SK-N-SH (cell line): ENCODE measurements at regions not wholly inside any gene's neighbourhood (a gene's known extent, or its start where the extent isn't known, plus 50 kb on each side); places are given as distances from the start of the nearest gene placed in this dataset.

Source experiments
- CTCF ChIA-PET: fragments of 300-600, 350-600 bp; formaldehyde crosslinking; extraction: SDS; loops from one replicate; lab custom pipeline; 2021; lab: Yijun Ruan, JAX
- POLR2A ChIA-PET: fragments of 350-600 bp; sonication (Branson Sonifier 250); formaldehyde crosslinking; extraction: SDS; loops from one replicate; lab custom pipeline; 2020; ENCODE audit warnings: antibody characterized with exemption, inconsistent platforms; lab: Yijun Ruan, JAX
- DNase-seq: peaks from one replicate; pipeline ENCODE4 v3.0.0; 2012
- H2AFZ ChIP-seq: fragments of 200-600 bp; sonication (generic); 2 replicates; pipeline ENCODE4 v1.8.1; 2016; ENCODE audit warnings: antibody characterized with exemption, mild to moderate bottlenecking, low read depth
- H3F3A ChIP-seq: fragments of 200-600 bp; sonication (generic); replicated peaks from 2 replicates; pipeline ENCODE3; 2016; ENCODE audit warnings: antibody characterized with exemption, mild to moderate bottlenecking; ENCODE audit not compliant: insufficient read depth
- H3K27ac ChIP-seq, 2 experiments: fragments of 200-500 bp in 1 of 2; fragments of 200-600 bp in 1 of 2; sonication (Bioruptor generic) in 1 of 2; sonication (generic), shearing (Covaris generic) in 1 of 2; 2 replicates each; pipeline versions ENCODE4 v1.5.1 to v1.6.1; 2014 to 2016; ENCODE audit warnings: low read depth in 2 of 2, inconsistent platforms in 1 of 2, low read length in 1 of 2, mild to moderate bottlenecking in 1 of 2, mixed read lengths in 1 of 2
- H3K27me3 ChIP-seq: fragments of 200-600 bp; sonication (generic), shearing (Covaris generic); 2 replicates; pipeline ENCODE4 v1.6.1; 2016; ENCODE audit warnings: mixed run types; ENCODE audit not compliant: insufficient read depth
- H3K36me3 ChIP-seq, 2 experiments: fragments of 200-500 bp in 1 of 2; fragments of 200-600 bp in 1 of 2; sonication (Bioruptor generic) in 1 of 2; sonication (generic) in 1 of 2; replicated peaks in 1 of 2; 2 replicates each; pipeline versions ENCODE3 to v1.5.1; 2014 to 2016; ENCODE audit warnings: low read length in 1 of 2, mild to moderate bottlenecking in 1 of 2; ENCODE audit not compliant: insufficient read depth in 2 of 2, control insufficient read depth in 1 of 2
- H3K4me1 ChIP-seq, 2 experiments: fragments of 200-500 bp in 1 of 2; fragments of 200-600 bp in 1 of 2; sonication (Bioruptor generic) in 1 of 2; sonication (generic), shearing (Covaris generic) in 1 of 2; 2 replicates each; pipeline versions ENCODE4 v1.5.1 to v1.6.1; 2014 to 2016; ENCODE audit warnings: low read depth in 1 of 2, low read length in 1 of 2, mixed run types in 1 of 2; ENCODE audit not compliant: insufficient read depth in 2 of 2, control insufficient read depth in 1 of 2
- H3K4me2 ChIP-seq: fragments of 200-600 bp; sonication (generic), shearing (Covaris generic); 2 replicates; pipeline ENCODE4 v1.6.1; 2017; ENCODE audit warnings: mixed run types
- H3K4me3 ChIP-seq, 2 experiments: fragments of 200-500 bp in 1 of 2; fragments of 200-600 bp in 1 of 2; sonication (Bioruptor generic) in 1 of 2; sonication (generic), shearing (Covaris generic) in 1 of 2; 2 replicates each; pipeline versions ENCODE4 v1.5.1 to v1.8.1; 2014 to 2016; ENCODE audit warnings: low read depth in 2 of 2, inconsistent platforms in 1 of 2, low read length in 1 of 2, mild to moderate bottlenecking in 1 of 2, mixed read lengths in 1 of 2, moderate library complexity in 1 of 2
- H3K79me2 ChIP-seq: fragments of 200-600 bp; sonication (generic); 2 replicates; pipeline ENCODE4 v1.8.1; 2017; ENCODE audit warnings: mild to moderate bottlenecking; ENCODE audit not compliant: insufficient read depth
- H3K9ac ChIP-seq: fragments of 200-600 bp; sonication (generic); 2 replicates; pipeline ENCODE4 v1.6.1; 2017; ENCODE audit warnings: mixed run types
- H3K9me2 ChIP-seq: fragments of 200-600 bp; sonication (generic); 2 replicates; pipeline ENCODE4 v1.6.1; 2017; ENCODE audit warnings: mixed run types
- H3K9me3 ChIP-seq: fragments of 200-600 bp; sonication (generic); 2 replicates; pipeline ENCODE4 v1.6.1; 2017; ENCODE audit warnings: mixed run types, mild to moderate bottlenecking, moderate library complexity
- H4K20me1 ChIP-seq: fragments of 200-600 bp; sonication (generic); 2 replicates; pipeline ENCODE4 v1.6.1; 2017; ENCODE audit warnings: mild to moderate bottlenecking, mixed run types; ENCODE audit not compliant: insufficient read depth
- CHD2 ChIP-seq: fragments of 150-350 bp; IDR thresholded peaks from 2 replicates; pipeline ENCODE4 v1.6.1; 2018; ENCODE audit warnings: low read length; ENCODE audit not compliant: partially characterized antibody
- CTCF ChIP-seq: fragments of 200-600 bp; sonication (generic); IDR thresholded peaks from 2 replicates; pipeline ENCODE4 v1.6.1; 2017; ENCODE audit warnings: antibody characterized with exemption, mild to moderate bottlenecking, moderate library complexity
- EP300 ChIP-seq, 2 experiments: IDR thresholded peaks; 2 replicates each; pipeline versions ENCODE4 v1.4.0 to v1.6.1; 2012; ENCODE audit warnings: borderline replicate concordance in 1 of 2, low read depth in 1 of 2, low read length in 1 of 2
- GATA2 ChIP-seq: sonication (generic); formaldehyde crosslinking; IDR thresholded peaks from 2 replicates; pipeline ENCODE4 v1.5.0; 2020; ENCODE audit warnings: mild to moderate bottlenecking, missing genetic modification reagents
- IRF3 ChIP-seq: fragments of 150-350 bp; IDR thresholded peaks from 2 replicates; pipeline ENCODE4 v1.6.1; 2016; ENCODE audit warnings: mild to moderate bottlenecking, low read depth, low read length
- MEF2A ChIP-seq: IDR thresholded peaks from 2 replicates; pipeline ENCODE4 v1.4.0; 2012; ENCODE audit warnings: low read depth, borderline replicate concordance
- MXI1 ChIP-seq: IDR thresholded peaks from 2 replicates; pipeline ENCODE4 v1.6.1; 2012; ENCODE audit warnings: mild to moderate bottlenecking, low read depth, low read length, improper control_type of control experiment
- NRF1 ChIP-seq: IDR thresholded peaks from 2 replicates; pipeline ENCODE4 v1.6.1; 2012; ENCODE audit warnings: low read depth, mild to moderate bottlenecking, low read length
- PBX3 ChIP-seq: IDR thresholded peaks from 2 replicates; pipeline ENCODE4; 2012
- POLR2AphosphoS5 ChIP-seq: IDR thresholded peaks from 2 replicates; pipeline ENCODE4 v1.6.1; 2012; ENCODE audit warnings: low read depth, low read length
- RCOR1 ChIP-seq: fragments of 150-350 bp; IDR thresholded peaks from 2 replicates; pipeline ENCODE4 v1.6.1; 2017; ENCODE audit warnings: antibody characterized with exemption, low read length
- RFX5 ChIP-seq: IDR thresholded peaks from 2 replicates; pipeline ENCODE4 v1.6.1; 2012; ENCODE audit warnings: mild to moderate bottlenecking, improper control_type of control experiment, low read length
- RXRA ChIP-seq: IDR thresholded peaks from 2 replicates; pipeline ENCODE4 v1.4.0; 2012; ENCODE audit warnings: low read depth, mild to moderate bottlenecking, borderline replicate concordance
- SMC3 ChIP-seq: IDR thresholded peaks from 2 replicates; pipeline ENCODE4 v1.6.1; 2012; ENCODE audit warnings: low read depth, low read length, improper control_type of control experiment
- WGBS: methylation state at CpG from one replicate; pipeline ENCODE4 v1.1.6; 2017; ENCODE audit warnings: low lambda C conversion rate; 5-methylcytosine and 5-hydroxymethylcytosine counted together
- TF ChIP-seq, protein P1 (sequence below): IDR thresholded peaks from 2 replicates; pipeline ENCODE4 v1.4.0; 2012; ENCODE audit warnings: low read depth, borderline replicate concordance

- Histone ChIP-seq H3K36me3 (peaks cover 4 to 7% of the 10 kb centered on the region in 2 experiments), H3K4me1 (peaks cover 0 to 22% of the 10 kb centered on the region in 2 experiments; a peak in 1 of 4 replicates), H4K20me1 (peaks cover 12% of the 10 kb centered on the region; the same call in 1 of the 2 replicates), H3F3A (no peaks in the 10 kb centered on the region), H3K9ac (no peak overlapping the region), H3K9me3 (no peaks in the 10 kb centered on the region), H3K9me2 (no peaks in the 10 kb centered on the region), H2AFZ (no peak overlapping the region), H3K27me3 (no peaks in the 10 kb centered on the region), H3K4me3 (no peak overlapping the region), H3K27ac (no peak overlapping the region), H3K79me2 (peaks cover 7% of the 10 kb centered on the region; the same call in 1 of the 2 replicates), H3K4me2 (no peak overlapping the region)
- TF ChIP-seq SMC3, result no peak
- no peak for TF ChIP-seq MXI1
- no peak for TF ChIP-seq GATA2
- TF ChIP-seq MEF2A, result no peak
- TF ChIP-seq RXRA, result no peak
- TF ChIP-seq PBX3, result no peak
- TF ChIP-seq CHD2, result no peak
- TF ChIP-seq, protein P1, sequence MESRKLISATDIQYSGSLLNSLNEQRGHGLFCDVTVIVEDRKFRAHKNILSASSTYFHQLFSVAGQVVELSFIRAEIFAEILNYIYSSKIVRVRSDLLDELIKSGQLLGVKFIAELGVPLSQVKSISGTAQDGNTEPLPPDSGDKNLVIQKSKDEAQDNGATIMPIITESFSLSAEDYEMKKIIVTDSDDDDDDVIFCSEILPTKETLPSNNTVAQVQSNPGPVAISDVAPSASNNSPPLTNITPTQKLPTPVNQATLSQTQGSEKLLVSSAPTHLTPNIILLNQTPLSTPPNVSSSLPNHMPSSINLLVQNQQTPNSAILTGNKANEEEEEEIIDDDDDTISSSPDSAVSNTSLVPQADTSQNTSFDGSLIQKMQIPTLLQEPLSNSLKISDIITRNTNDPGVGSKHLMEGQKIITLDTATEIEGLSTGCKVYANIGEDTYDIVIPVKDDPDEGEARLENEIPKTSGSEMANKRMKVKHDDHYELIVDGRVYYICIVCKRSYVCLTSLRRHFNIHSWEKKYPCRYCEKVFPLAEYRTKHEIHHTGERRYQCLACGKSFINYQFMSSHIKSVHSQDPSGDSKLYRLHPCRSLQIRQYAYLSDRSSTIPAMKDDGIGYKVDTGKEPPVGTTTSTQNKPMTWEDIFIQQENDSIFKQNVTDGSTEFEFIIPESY, result no peak
- no peak for TF ChIP-seq EP300 (IDR thresholded peaks at IDR 0.05; ENCODE audit: borderline replicate concordance in 1 of 2, low read depth in 1 of 2, low read length in 1 of 2)
- TF ChIP-seq NRF1, result no peak
- no peak for TF ChIP-seq CTCF
- no peak for TF ChIP-seq RFX5
- TF ChIP-seq POLR2AphosphoS5, result no peak
- ChIA-PET CTCF (interaction anchor here (0.9 to 1.5 kb wide), 4 partner anchors 12 to 266 kb away, joined by 3 to 4 read pairs (median 3); partner anchors contain the start of gene GLI2), POLR2A (interaction anchor here (0.6 kb wide), 1 partner anchor 122 kb away, joined by 3 read pairs; no protein-coding TSS in a partner anchor)
- no peak for DNase-seq
- 93% methylated on average over 4 of the region's 4 CpGs for WGBS
Measured at GRCh38 chr2:120805602-120806001, 69.9 kb downstream of the GLI2 start.

DNA sequence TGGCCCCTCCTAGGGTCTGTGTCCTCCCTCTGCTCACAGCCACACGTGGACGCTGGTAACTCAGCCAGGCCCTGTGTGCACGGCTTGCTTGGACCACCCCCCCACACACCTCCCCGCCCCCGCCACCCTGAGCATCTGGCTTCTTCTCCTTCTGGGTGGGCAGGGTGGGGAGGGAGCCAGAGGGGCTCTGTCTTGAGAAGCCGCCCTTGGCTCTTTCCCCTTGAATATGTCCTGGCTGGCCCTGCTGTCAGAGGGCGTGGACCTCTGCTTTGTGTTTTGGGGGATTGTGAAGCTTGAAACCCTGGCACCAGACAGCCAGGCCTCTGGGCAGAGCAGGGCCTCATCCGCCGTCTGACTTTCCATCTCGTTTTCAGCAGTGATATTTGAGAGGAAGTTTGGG is 72.1 kb downstream of the GLI2 start:
- Histone ChIP-seq H4K20me1 (peaks cover 16% of the 10 kb centered on the region; the same call in 1 of the 2 replicates), H3K9me3 (no peaks in the 10 kb centered on the region), H3K36me3 (peaks cover 4 to 7% of the 10 kb centered on the region in 2 experiments), H3K4me3 (no peak overlapping the region), H3K9ac (no peak overlapping the region), H3K4me2 (no peak overlapping the region), H3F3A (no peaks in the 10 kb centered on the region), H3K79me2 (peaks cover 7% of the 10 kb centered on the region; the same call in 1 of the 2 replicates), H3K27ac (no peak overlapping the region), H3K4me1 (peaks cover 0 to 23% of the 10 kb centered on the region in 2 experiments; a peak in 1 of 4 replicates), H2AFZ (no peak overlapping the region), H3K27me3 (no peaks in the 10 kb centered on the region), H3K9me2 (no peaks in the 10 kb centered on the region)
- CTCF ChIA-PET, result no interaction called here
- POLR2A ChIA-PET, result no interaction called here
- TF ChIP-seq IRF3 (no peak), RCOR1 (no peak)
- 86% methylated on average over 10 of the region's 10 CpGs for WGBS
- DNase-seq, result no peak
